Testis (tissue), 2 donors: ENCODE measurements at regions not wholly inside any gene's neighbourhood (a gene's known extent, or its start where the extent isn't known, plus 50 kb on each side); places are given as distances from the start of the nearest gene placed in this dataset.

Experiments
- POLR2A ChIP-seq: fragments of 450-650 bp; IDR thresholded peaks from one replicate; pipeline ENCODE4 v1.6.1; 2017; ENCODE audit warnings: antibody characterized with exemption, mild to moderate bottlenecking, moderate library complexity
- TF ChIP-seq, protein P1 (sequence below), 3 experiments: fragments of 450-650 bp in 2 of 3; fragments of 200-600 bp in 1 of 3; sonication (generic) in 1 of 3; IDR thresholded peaks; one replicate each; pipeline ENCODE4 v1.5.1; 2016 to 2019; ENCODE audit warnings: antibody characterized with exemption in 3 of 3, mild to moderate bottlenecking in 2 of 3, moderate library complexity in 1 of 3

DNA sequence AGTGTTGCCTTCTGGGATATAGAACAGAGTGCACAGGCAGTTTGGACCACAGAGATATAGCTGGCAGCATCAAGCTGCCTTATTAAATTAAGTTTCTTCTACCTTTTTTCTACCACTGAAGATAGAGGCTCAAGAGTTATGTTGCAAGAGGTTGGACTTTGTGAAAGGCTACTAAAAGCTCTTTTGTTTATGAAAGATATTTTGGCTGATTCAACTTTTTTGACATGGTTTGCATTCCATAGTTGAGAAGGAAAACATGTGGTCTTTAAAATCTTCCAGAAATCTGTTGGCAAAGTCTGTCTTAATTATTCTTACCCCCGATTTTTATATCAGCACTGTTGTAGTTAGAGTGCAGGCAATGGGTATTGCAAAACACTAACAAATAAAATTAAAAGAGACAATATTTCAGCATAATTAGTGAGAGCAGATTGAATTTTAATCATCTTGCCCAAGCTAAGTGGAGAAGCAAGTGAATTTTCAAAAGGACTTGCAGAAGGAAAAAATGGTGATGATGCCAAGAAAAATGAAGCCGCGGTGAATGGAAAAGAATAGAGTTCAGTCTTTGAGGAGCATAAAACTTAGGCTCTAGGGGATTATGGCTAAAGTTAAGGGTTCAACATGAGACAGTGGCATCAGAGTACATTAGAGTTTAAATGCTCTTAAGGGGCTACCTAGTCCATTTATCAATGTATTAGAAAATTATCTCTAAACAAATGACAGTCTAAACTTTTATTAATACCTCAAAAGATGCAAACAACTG, 450.9 kb upstream of the CNTNAP2 start:
- TF ChIP-seq, protein P1, sequence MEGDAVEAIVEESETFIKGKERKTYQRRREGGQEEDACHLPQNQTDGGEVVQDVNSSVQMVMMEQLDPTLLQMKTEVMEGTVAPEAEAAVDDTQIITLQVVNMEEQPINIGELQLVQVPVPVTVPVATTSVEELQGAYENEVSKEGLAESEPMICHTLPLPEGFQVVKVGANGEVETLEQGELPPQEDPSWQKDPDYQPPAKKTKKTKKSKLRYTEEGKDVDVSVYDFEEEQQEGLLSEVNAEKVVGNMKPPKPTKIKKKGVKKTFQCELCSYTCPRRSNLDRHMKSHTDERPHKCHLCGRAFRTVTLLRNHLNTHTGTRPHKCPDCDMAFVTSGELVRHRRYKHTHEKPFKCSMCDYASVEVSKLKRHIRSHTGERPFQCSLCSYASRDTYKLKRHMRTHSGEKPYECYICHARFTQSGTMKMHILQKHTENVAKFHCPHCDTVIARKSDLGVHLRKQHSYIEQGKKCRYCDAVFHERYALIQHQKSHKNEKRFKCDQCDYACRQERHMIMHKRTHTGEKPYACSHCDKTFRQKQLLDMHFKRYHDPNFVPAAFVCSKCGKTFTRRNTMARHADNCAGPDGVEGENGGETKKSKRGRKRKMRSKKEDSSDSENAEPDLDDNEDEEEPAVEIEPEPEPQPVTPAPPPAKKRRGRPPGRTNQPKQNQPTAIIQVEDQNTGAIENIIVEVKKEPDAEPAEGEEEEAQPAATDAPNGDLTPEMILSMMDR (IDR thresholded peaks at IDR 0.05): no peak
- no peak for TF ChIP-seq POLR2A
